ENCODE measurements at regions not wholly inside any gene's neighbourhood (a gene's known extent, or its start where the extent isn't known, plus 50 kb on each side); places are given as distances from the start of the nearest gene placed in this dataset.

DNA sequence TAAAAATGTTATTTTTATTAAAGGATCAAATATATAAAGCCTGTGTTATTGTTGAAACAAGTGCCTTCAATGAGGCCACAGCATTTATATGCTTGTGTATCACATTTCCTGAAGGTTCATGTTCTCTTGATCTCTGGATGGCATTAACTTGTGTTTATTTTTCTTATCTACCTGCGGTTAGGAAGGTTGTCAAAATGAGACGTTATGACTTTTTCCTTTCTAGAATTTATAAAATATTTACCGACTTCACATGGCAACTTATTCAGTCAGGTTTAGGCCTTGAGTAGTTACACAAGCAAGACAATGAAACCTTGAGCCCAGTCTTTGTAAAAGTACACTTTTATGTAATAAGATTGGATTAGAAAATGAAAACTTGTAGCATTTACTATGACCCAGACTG is 196.4 kb upstream of the ACVR2A start:
- Mint-ChIP-seq H3K27ac (no peak overlapping the region), H3K27me3 (peaks cover 26% of the 10 kb centered on the region), H3K4me3 (ENCODE audit: low read depth) (no peak overlapping the region), H3K9me3 (ENCODE audit: low read depth) (no peaks in the 10 kb centered on the region), H3K4me1 (ENCODE audit: low read depth) (peaks cover 4% of the 10 kb centered on the region), H3K36me3 (ENCODE audit: insufficient read depth) (no peaks in the 10 kb centered on the region)
- DNase-seq (ENCODE audit: low spot score, unreplicated experiment) = no peak
- TF ChIP-seq CTCF (IDR thresholded peaks at IDR 0.05; ENCODE audit: unreplicated experiment) = no peak

DNA sequence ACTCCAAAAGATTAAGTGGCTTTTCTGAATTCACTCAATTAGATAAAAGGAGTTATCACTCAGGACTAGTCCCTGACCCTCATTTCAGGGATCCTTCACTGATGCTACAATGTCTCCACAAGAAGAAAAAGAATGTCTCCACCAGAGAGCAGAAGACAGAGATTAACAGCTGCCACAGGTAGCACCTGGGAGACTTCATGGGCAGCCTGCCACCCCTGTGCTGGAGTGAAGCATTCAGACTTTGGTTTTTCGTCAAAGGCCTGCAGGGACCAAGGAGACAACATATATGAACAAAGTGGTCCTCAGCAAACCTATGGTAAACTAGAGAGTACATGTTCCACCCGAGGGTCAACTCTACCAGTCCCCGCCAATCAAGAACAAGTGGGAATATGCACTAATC is 197.0 kb upstream of the ACVR2A start:
- DNase-seq (ENCODE audit: low spot score, unreplicated experiment) = no peak
- H3K27me3 Mint-ChIP-seq = peaks cover 26% of the 10 kb centered on the region
- H3K27ac Mint-ChIP-seq = no peak overlapping the region
- no peak for TF ChIP-seq CTCF (IDR thresholded peaks at IDR 0.05; ENCODE audit: unreplicated experiment)
- no peak overlapping the region for H3K4me3 Mint-ChIP-seq (ENCODE audit: low read depth)
- H3K9me3 Mint-ChIP-seq (ENCODE audit: low read depth) = no peaks in the 10 kb centered on the region
- no peaks in the 10 kb centered on the region for H3K36me3 Mint-ChIP-seq (ENCODE audit: insufficient read depth)
- peaks cover 4% of the 10 kb centered on the region for H3K4me1 Mint-ChIP-seq (ENCODE audit: low read depth)

DNA sequence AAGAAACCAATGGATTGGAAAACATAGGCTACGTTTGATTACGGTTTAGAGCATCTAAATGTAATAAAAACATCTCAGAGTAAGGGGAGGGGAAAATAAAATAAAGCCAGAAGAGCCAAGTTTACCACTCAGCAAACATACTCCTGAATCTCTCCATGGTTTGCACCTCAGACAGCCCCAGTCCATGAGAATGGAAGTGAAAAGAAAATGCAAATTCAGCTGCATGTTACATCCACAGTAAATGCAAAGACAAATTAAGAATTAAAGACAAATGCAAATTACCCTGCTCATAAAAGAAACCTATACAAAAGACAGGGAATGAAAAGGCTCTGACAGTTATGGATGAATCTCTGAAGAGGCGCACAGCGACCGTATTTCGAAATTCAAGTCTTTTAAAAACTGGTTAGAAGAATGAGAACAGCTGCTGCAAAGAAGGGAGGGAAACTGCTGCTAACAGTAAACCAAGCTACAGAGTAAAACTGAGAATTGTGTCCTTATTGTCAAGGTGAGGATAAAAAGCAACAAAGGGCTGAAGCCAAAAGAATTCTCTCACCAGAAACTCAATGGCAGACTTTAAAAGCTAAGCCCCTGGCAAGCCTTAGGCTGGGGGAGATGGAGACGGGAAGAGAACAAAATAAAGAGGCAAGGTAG is 197.9 kb upstream of the ACVR2A start:
- no peak for DNase-seq (ENCODE audit: low spot score, unreplicated experiment)
- H3K4me1 Mint-ChIP-seq (ENCODE audit: low read depth) = peaks cover 4% of the 10 kb centered on the region
- H3K9me3 Mint-ChIP-seq (ENCODE audit: low read depth) = no peaks in the 10 kb centered on the region
- H3K4me3 Mint-ChIP-seq (ENCODE audit: low read depth) = no peak overlapping the region
- no peak for TF ChIP-seq CTCF (IDR thresholded peaks at IDR 0.05; ENCODE audit: unreplicated experiment)
- H3K27me3 Mint-ChIP-seq = peaks cover 26% of the 10 kb centered on the region
- no peaks in the 10 kb centered on the region for H3K36me3 Mint-ChIP-seq (ENCODE audit: insufficient read depth)
- H3K27ac Mint-ChIP-seq = peak overlapping the region; percentile 75

- H3K27me3 Mint-ChIP-seq = peaks cover 18% of the 10 kb centered on the region
- H3K4me3 Mint-ChIP-seq (ENCODE audit: low read depth) = no peak overlapping the region
- H3K9me3 Mint-ChIP-seq (ENCODE audit: low read depth) = peaks cover 4% of the 10 kb centered on the region
- no peak for TF ChIP-seq CTCF (IDR thresholded peaks at IDR 0.05; ENCODE audit: unreplicated experiment)
- H3K36me3 Mint-ChIP-seq (ENCODE audit: insufficient read depth) = no peaks in the 10 kb centered on the region
- peaks cover 4% of the 10 kb centered on the region for H3K4me1 Mint-ChIP-seq (ENCODE audit: low read depth)
- H3K27ac Mint-ChIP-seq = no peak overlapping the region
- DNase-seq (ENCODE audit: low spot score, unreplicated experiment) = no peak
Measured at GRCh38 chr2:147644491-147644890, 200.3 kb upstream of the ACVR2A start.

- Mint-ChIP-seq H3K4me3 (ENCODE audit: low read depth) (no peak overlapping the region), H3K9me3 (ENCODE audit: low read depth) (peaks cover 4% of the 10 kb centered on the region), H3K27ac (no peak overlapping the region), H3K27me3 (peaks cover 23% of the 10 kb centered on the region), H3K4me1 (ENCODE audit: low read depth) (peaks cover 3% of the 10 kb centered on the region), H3K36me3 (ENCODE audit: insufficient read depth) (no peaks in the 10 kb centered on the region)
- TF ChIP-seq CTCF (IDR thresholded peaks at IDR 0.05; ENCODE audit: unreplicated experiment) = no peak
- no peak for DNase-seq (ENCODE audit: low spot score, unreplicated experiment)
Measured at GRCh38 chr2:147642765-147643164, 202.1 kb upstream of the ACVR2A start.

All from progenitor cell of endocrine pancreas (in vitro differentiated cells).